ENCODE measurements at regions not wholly inside any gene's neighbourhood (a gene's known extent, or its start where the extent isn't known, plus 50 kb on each side); places are given as distances from the start of the nearest gene placed in this dataset.

GRCh38 chr15:56832125-56832524 is 86.3 kb upstream of the TCF12 start:
- no peak for TF ChIP-seq CTCF (conservative IDR thresholded peaks at IDR 0.05; ENCODE audit: low read depth, low read length)
- TF ChIP-seq EZH2 (IDR thresholded peaks at IDR 0.05; ENCODE audit: borderline replicate concordance, low read depth, low read length, poor library complexity, severe bottlenecking) = no peak
